IgD-negative memory B cell (primary cell): ENCODE measurements at regions not wholly inside any gene's neighbourhood (a gene's known extent, or its start where the extent isn't known, plus 50 kb on each side); places are given as distances from the start of the nearest gene placed in this dataset.

Source experiments
- H3K27ac Mint-ChIP-seq, 3 donors: one replicate each; pipeline ENCODE4 v1.8.0; 2020 to 2022; ENCODE audit warnings: mild to moderate bottlenecking in 3 of 3, mixed read lengths in 3 of 3, moderate library complexity in 1 of 3
- H3K27me3 Mint-ChIP-seq: one replicate; pipeline ENCODE4 v1.8.0; 2021; ENCODE audit warnings: mixed read lengths
- H3K36me3 Mint-ChIP-seq: one replicate; pipeline ENCODE4 v1.8.0; 2020; ENCODE audit warnings: mild to moderate bottlenecking, mixed read lengths
- H3K4me1 Mint-ChIP-seq, 3 donors: one replicate each; pipeline ENCODE4 v1.8.0; 2020 to 2022; ENCODE audit warnings: mixed read lengths in 3 of 3, mild to moderate bottlenecking in 1 of 3
- H3K4me3 Mint-ChIP-seq, 4 donors: one replicate each; pipeline ENCODE4 v1.8.0; 2020 to 2022; ENCODE audit warnings: mild to moderate bottlenecking in 4 of 4, mixed read lengths in 4 of 4, moderate library complexity in 3 of 4
- H3K9me3 Mint-ChIP-seq, 3 donors: one replicate each; pipeline ENCODE4 v1.8.0; 2020 to 2021; ENCODE audit warnings: mixed read lengths in 3 of 3, mild to moderate bottlenecking in 1 of 3

DNA sequence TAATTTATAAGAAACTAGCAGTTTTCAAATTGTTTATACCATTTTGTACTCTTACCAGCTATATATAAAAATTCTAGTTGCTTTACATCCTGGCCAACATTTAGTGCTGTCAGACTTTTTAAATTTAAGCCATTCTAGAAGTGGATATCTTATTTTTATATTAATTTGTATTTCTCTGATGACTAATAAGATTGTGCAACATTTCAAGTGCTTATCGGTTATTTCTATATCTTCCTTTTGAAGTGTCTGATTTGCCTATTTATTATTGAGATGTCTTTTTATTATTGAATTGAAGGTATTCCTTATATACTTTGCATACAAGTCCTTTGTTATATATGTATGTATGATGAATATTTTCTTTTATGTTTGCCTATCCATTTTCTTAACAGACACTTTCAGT is 324.0 kb downstream of the ELAVL2 start:
- peaks cover 6 to 7% (median 7%) of the 10 kb centered on the region in 3 donors for H3K9me3 Mint-ChIP-seq

GRCh38 chr9:23522952-23523351 is 303.1 kb downstream of the ELAVL2 start:
- H3K27ac Mint-ChIP-seq = no peak overlapping the region
- no peaks in the 10 kb centered on the region for H3K27me3 Mint-ChIP-seq
- no peak overlapping the region for H3K4me3 Mint-ChIP-seq
- H3K9me3 Mint-ChIP-seq = peaks cover 4 to 16% (median 4%) of the 10 kb centered on the region in 3 donors
- no peaks in the 10 kb centered on the region for H3K36me3 Mint-ChIP-seq
- no peaks in the 10 kb centered on the region for H3K4me1 Mint-ChIP-seq

More for the DNA sequence above, 324.0 kb downstream of the ELAVL2 start:
- Mint-ChIP-seq H3K4me1 (no peaks in the 10 kb centered on the region), H3K4me3 (no peak overlapping the region), H3K27ac (no peak overlapping the region), H3K27me3 (no peaks in the 10 kb centered on the region), H3K36me3 (no peaks in the 10 kb centered on the region)

DNA sequence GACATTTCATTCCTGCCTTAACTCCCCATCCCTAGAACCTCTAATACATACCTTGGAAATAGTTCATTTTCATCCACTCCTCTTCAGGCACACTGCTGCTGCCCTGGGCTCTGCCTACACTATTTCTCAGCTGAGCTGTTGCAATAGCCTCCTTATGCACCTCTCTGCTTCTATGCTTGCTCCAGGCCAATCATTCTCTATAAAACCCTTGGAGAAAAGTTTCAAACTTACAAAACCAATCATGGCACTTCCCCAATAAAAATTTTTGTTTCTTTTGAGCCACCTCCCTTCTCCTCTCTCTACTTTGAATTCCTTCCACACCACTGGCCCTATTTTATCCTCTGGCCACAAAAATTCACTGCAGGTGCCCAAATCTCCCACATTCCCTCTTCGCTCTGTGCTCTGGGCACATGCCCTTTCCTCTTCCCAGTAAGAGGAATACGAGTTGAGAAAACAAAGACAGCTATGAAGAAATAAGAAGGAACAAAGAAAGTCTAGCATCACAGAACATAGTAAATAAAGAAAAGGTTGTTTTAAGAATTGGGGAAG is 301.4 kb downstream of the ELAVL2 start:
- Mint-ChIP-seq H3K4me3 (no peak overlapping the region), H3K4me1 (no peaks in the 10 kb centered on the region), H3K27ac (no peak overlapping the region), H3K9me3 (peaks cover 4 to 20% (median 4%) of the 10 kb centered on the region in 3 donors), H3K27me3 (no peaks in the 10 kb centered on the region), H3K36me3 (no peaks in the 10 kb centered on the region)

- Mint-ChIP-seq H3K4me1 (no peaks in the 10 kb centered on the region), H3K27ac (peak overlapping the region in 1 of 3 donors; percentile 47), H3K27me3 (no peaks in the 10 kb centered on the region), H3K9me3 (peaks cover 2 to 17% (median 4%) of the 10 kb centered on the region in 3 donors), H3K36me3 (no peaks in the 10 kb centered on the region), H3K4me3 (no peak overlapping the region)
Measured at GRCh38 chr9:23526806-23527205, 299.2 kb downstream of the ELAVL2 start.

GRCh38 chr9:23532282-23532681 is 293.8 kb downstream of the ELAVL2 start:
- Mint-ChIP-seq H3K27me3 (no peaks in the 10 kb centered on the region), H3K9me3 (peaks cover 0 to 12% (median 4%) of the 10 kb centered on the region in 3 donors), H3K4me3 (no peak overlapping the region), H3K4me1 (peaks cover 0 to 1% (median 0%) of the 10 kb centered on the region in 3 donors), H3K36me3 (peaks cover 3% of the 10 kb centered on the region), H3K27ac (no peak overlapping the region)

GRCh38 chr9:23537192-23538066 is 288.6 kb downstream of the ELAVL2 start:
- Mint-ChIP-seq H3K27me3 (no peaks in the 10 kb centered on the region), H3K9me3 (peaks cover 0 to 2% (median 0%) of the 10 kb centered on the region in 3 donors), H3K4me1 (peaks cover 0 to 1% (median 1%) of the 10 kb centered on the region in 3 donors), H3K36me3 (peaks cover 3% of the 10 kb centered on the region), H3K27ac (peak overlapping the region in 1 of 3 donors; percentile 50), H3K4me3 (no peak overlapping the region)

DNA sequence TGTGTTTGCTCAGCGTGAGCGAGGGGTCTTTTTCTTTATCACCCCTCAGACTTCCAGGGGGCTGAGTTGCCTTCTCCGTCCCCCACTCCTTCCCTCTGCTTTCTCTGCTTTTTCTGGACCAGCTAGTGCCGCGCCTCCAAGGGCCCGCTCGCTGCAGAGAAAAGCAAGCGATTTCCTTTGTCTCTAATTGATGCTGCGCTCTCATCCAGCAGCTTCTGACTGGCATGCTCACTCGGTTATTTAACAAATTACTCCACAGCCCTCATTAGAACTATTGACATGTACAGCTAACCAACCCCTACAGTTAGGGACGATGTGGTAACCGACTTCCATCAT is 288.0 kb downstream of the ELAVL2 start:
- H3K9me3 Mint-ChIP-seq = peaks cover 0 to 5% (median 0%) of the 10 kb centered on the region in 3 donors
- H3K27ac Mint-ChIP-seq = peak overlapping the region in 1 of 3 donors; percentile 50
- peaks cover 0 to 1% (median 1%) of the 10 kb centered on the region in 3 donors for H3K4me1 Mint-ChIP-seq
- H3K4me3 Mint-ChIP-seq = no peak overlapping the region
- H3K36me3 Mint-ChIP-seq = peaks cover 3% of the 10 kb centered on the region
- H3K27me3 Mint-ChIP-seq = no peaks in the 10 kb centered on the region

GRCh38 chr9:23538461-23539003 is 287.5 kb downstream of the ELAVL2 start:
- H3K4me3 Mint-ChIP-seq = no peak overlapping the region
- peaks cover 0 to 1% (median 1%) of the 10 kb centered on the region in 3 donors for H3K4me1 Mint-ChIP-seq
- peaks cover 3% of the 10 kb centered on the region for H3K36me3 Mint-ChIP-seq
- peaks cover 0 to 5% (median 0%) of the 10 kb centered on the region in 3 donors for H3K9me3 Mint-ChIP-seq
- no peak overlapping the region for H3K27ac Mint-ChIP-seq
- H3K27me3 Mint-ChIP-seq = no peaks in the 10 kb centered on the region

- Mint-ChIP-seq H3K4me1 (peaks cover 0 to 1% (median 1%) of the 10 kb centered on the region in 3 donors), H3K27me3 (no peaks in the 10 kb centered on the region), H3K9me3 (peaks cover 0 to 5% (median 0%) of the 10 kb centered on the region in 3 donors)
Measured at GRCh38 chr9:23539311-23539710, 286.7 kb downstream of the ELAVL2 start.

DNA sequence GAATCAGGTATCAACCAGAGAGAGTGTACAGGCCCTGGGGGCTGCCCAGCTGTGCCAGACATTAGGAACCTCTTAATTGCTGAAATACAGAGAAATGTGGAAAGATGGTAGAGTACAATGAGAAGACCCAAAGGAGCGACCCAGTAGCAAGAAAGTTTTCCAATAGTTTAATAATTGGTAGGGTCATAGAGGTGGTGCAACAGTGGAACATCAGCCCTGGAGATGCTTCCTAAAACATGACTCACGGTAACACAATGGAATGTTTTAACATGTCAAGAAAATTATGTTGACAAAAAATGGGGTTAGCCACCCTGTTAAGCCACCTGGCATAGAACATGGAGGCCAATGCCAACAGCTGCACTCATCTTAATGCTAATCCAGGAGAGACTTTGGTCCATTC is 284.1 kb downstream of the ELAVL2 start:
- peaks cover 0 to 1% (median 1%) of the 10 kb centered on the region in 3 donors for H3K4me1 Mint-ChIP-seq
- H3K4me3 Mint-ChIP-seq = no peak overlapping the region
- no peaks in the 10 kb centered on the region for H3K27me3 Mint-ChIP-seq
- H3K9me3 Mint-ChIP-seq = peaks cover 0 to 8% (median 3%) of the 10 kb centered on the region in 3 donors
- H3K36me3 Mint-ChIP-seq = peaks cover 3% of the 10 kb centered on the region
- H3K27ac Mint-ChIP-seq = no peak overlapping the region

More at GRCh38 chr9:23539311-23539710, 286.7 kb downstream of the ELAVL2 start:
- Mint-ChIP-seq H3K27ac (no peak overlapping the region), H3K4me3 (no peak overlapping the region), H3K36me3 (peaks cover 3% of the 10 kb centered on the region)

- H3K9me3 Mint-ChIP-seq = peaks cover 0 to 8% (median 3%) of the 10 kb centered on the region in 3 donors
- no peaks in the 10 kb centered on the region for H3K36me3 Mint-ChIP-seq
- H3K27ac Mint-ChIP-seq = no peak overlapping the region
- peaks cover 0 to 1% (median 0%) of the 10 kb centered on the region in 3 donors for H3K4me1 Mint-ChIP-seq
- no peaks in the 10 kb centered on the region for H3K27me3 Mint-ChIP-seq
- H3K4me3 Mint-ChIP-seq = no peak overlapping the region
Measured at GRCh38 chr9:23542438-23542837, 283.6 kb downstream of the ELAVL2 start.

GRCh38 chr9:23542927-23543326 is 283.1 kb downstream of the ELAVL2 start:
- H3K36me3 Mint-ChIP-seq = no peaks in the 10 kb centered on the region

GRCh38 chr9:23543419-23543818 is 282.6 kb downstream of the ELAVL2 start:
- Mint-ChIP-seq H3K27ac (no peak overlapping the region), H3K9me3 (peaks cover 0 to 6% (median 3%) of the 10 kb centered on the region in 3 donors), H3K4me1 (peaks cover 0 to 1% (median 0%) of the 10 kb centered on the region in 3 donors), H3K36me3 (no peaks in the 10 kb centered on the region), H3K4me3 (no peak overlapping the region), H3K27me3 (no peaks in the 10 kb centered on the region)

More at GRCh38 chr9:23542927-23543326, 283.1 kb downstream of the ELAVL2 start:
- Mint-ChIP-seq H3K27ac (no peak overlapping the region), H3K4me1 (peaks cover 0 to 1% (median 0%) of the 10 kb centered on the region in 3 donors), H3K4me3 (no peak overlapping the region), H3K9me3 (peaks cover 0 to 8% (median 3%) of the 10 kb centered on the region in 3 donors), H3K27me3 (no peaks in the 10 kb centered on the region)

DNA sequence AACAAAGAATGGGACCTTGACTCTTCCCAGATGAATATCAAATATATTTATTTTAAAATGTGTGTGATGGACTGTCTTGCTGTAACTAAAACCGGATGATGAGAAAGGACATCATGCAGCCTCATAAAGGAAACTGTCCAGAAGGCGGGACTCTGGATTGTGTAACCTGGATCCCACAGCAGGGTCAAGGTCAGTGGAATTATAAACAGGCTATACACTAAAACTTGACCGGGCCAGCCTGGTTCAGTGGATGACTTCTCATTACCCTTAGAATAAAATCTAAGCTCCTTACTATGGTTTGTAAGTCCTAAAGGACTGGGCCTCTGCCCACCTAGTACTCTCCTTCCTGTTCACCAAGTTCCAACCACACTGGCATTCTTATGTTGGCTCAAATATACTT is 280.3 kb downstream of the ELAVL2 start:
- H3K27me3 Mint-ChIP-seq = no peaks in the 10 kb centered on the region

DNA sequence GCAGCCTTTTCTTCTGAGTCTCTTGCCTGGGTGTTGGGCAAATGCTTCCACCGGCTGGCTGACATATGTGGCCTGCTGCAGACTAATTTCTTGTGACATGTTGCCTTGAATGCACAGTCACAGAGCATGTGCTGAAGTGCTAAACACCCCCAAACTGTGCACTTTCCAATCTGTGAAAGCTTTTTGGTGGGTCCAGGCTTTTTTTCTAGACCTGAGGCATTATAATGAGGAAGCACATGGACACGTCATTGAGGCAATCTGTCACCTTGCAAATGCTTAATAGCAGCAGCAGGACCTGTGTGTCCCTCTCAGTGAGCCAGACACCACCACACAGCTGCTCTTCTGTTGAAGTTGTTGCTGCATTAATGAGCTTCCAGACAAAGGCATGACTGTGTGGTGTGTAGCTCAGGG is 274.7 kb downstream of the ELAVL2 start:
- H3K4me1 Mint-ChIP-seq = no peaks in the 10 kb centered on the region
- H3K27me3 Mint-ChIP-seq = peaks cover 2% of the 10 kb centered on the region
- H3K9me3 Mint-ChIP-seq = peaks cover 0 to 10% (median 6%) of the 10 kb centered on the region in 3 donors
- H3K4me3 Mint-ChIP-seq = no peak overlapping the region
- H3K36me3 Mint-ChIP-seq = no peaks in the 10 kb centered on the region
- no peak overlapping the region for H3K27ac Mint-ChIP-seq

More for the DNA sequence above, 280.3 kb downstream of the ELAVL2 start:
- H3K4me1 Mint-ChIP-seq = no peaks in the 10 kb centered on the region
- H3K27ac Mint-ChIP-seq = no peak overlapping the region
- no peak overlapping the region for H3K4me3 Mint-ChIP-seq
- H3K36me3 Mint-ChIP-seq = no peaks in the 10 kb centered on the region
- H3K9me3 Mint-ChIP-seq = peaks cover 0 to 13% (median 9%) of the 10 kb centered on the region in 3 donors
